ENCODE measurements at regions not wholly inside any gene's neighbourhood (a gene's known extent, or its start where the extent isn't known, plus 50 kb on each side); places are given as distances from the start of the nearest gene placed in this dataset.

GRCh38 chr17:77356690-77357201 is 216.0 kb downstream of the SEC14L1 start:
- Histone ChIP-seq H3K9me3 (no peaks in the 10 kb centered on the region), H3K4me1 (peaks cover under 1 to 14% (median 9%) of the 10 kb centered on the region in 4 donors), H3K36me3 (no peaks in the 10 kb centered on the region), H3K27ac (peak overlapping the region in 2 of 4 donors; percentile 53 to 80), H3K4me3 (no peak overlapping the region), H3K27me3 (no peaks in the 10 kb centered on the region)
- WGBS, 2 donors (ENCODE audit: low coverage in 1 of 2), result 67 to 81% methylated on average over 3 to 8 of the region's 8 CpGs
- TF ChIP-seq POLR2A (IDR thresholded peaks at IDR 0.05) (no peak), POLR2AphosphoS5 (IDR thresholded peaks at IDR 0.05) (no peak), CTCF (IDR thresholded peaks at IDR 0.05) (no peak), EP300 (IDR thresholded peaks at IDR 0.05; ENCODE audit: low read depth) (no peak)
- intact Hi-C loops (cut with DNase I; ENCODE audit: low total_unique reads), result no loop called here
- in situ Hi-C loops (cut with MboI; ENCODE audit: low pct_ligation_motif_present in 1 of 4, low pct_unique_long_range_greater_than_20kb in 1 of 4, low sequenced_read_pairs in 3 of 4), result no loop called here
- no peak for DNase-seq

GRCh38 chr17:77358801-77359200 is 218.0 kb downstream of the SEC14L1 start:
- 78% methylated on average over 7 of the region's 7 CpGs; no CpG with 5 or more reads in 1 of the 2 donors for WGBS, 2 donors (ENCODE audit: low coverage in 1 of 2)
- H3K27me3 ChIP-seq, result no peaks in the 10 kb centered on the region
- H3K4me3 ChIP-seq, result no peak overlapping the region
- intact Hi-C loops (cut with DNase I; ENCODE audit: low total_unique reads), result no loop called here
- DNase-seq, result no peak
- in situ Hi-C loops (cut with MboI; ENCODE audit: low pct_ligation_motif_present in 1 of 4, low pct_unique_long_range_greater_than_20kb in 1 of 4, low sequenced_read_pairs in 3 of 4), result no loop called here
- TF ChIP-seq EP300 (IDR thresholded peaks at IDR 0.05; ENCODE audit: low read depth) (no peak), CTCF (IDR thresholded peaks at IDR 0.05) (no peak), POLR2A (IDR thresholded peaks at IDR 0.05) (no peak), POLR2AphosphoS5 (IDR thresholded peaks at IDR 0.05) (no peak)
- peaks cover 3 to 15% (median 8%) of the 10 kb centered on the region in 4 donors for H3K4me1 ChIP-seq
- no peaks in the 10 kb centered on the region for H3K36me3 ChIP-seq
- H3K27ac ChIP-seq, result no peak overlapping the region
- no peaks in the 10 kb centered on the region for H3K9me3 ChIP-seq

- Histone ChIP-seq H3K4me3 (no peak overlapping the region), H3K27ac (no peak overlapping the region), H3K4me1 (peaks cover 3 to 13% (median 8%) of the 10 kb centered on the region in 4 donors), H3K36me3 (no peaks in the 10 kb centered on the region), H3K27me3 (no peaks in the 10 kb centered on the region), H3K9me3 (no peaks in the 10 kb centered on the region)
- intact Hi-C loops (cut with DNase I; ENCODE audit: low total_unique reads), result no loop called here
- DNase-seq, result no peak
- in situ Hi-C loops (cut with MboI; ENCODE audit: low pct_ligation_motif_present in 1 of 4, low pct_unique_long_range_greater_than_20kb in 1 of 4, low sequenced_read_pairs in 3 of 4), result no loop called here
- no peak for TF ChIP-seq EP300 (IDR thresholded peaks at IDR 0.05; ENCODE audit: low read depth)
- TF ChIP-seq POLR2A (IDR thresholded peaks at IDR 0.05), result no peak
- TF ChIP-seq POLR2AphosphoS5 (IDR thresholded peaks at IDR 0.05), result no peak
- TF ChIP-seq CTCF (IDR thresholded peaks at IDR 0.05), result no peak
- 64 to 80% methylated on average over 1 to 2 of the region's 2 CpGs for WGBS, 2 donors (ENCODE audit: low coverage in 1 of 2)
Observed at GRCh38 chr17:77359236-77359635, 218.5 kb downstream of the SEC14L1 start.

- intact Hi-C loops (cut with DNase I; ENCODE audit: low total_unique reads), result no loop called here
- H3K36me3 ChIP-seq, result no peaks in the 10 kb centered on the region
- peaks cover 24 to 35% (median 30%) of the 10 kb centered on the region in 4 donors for H3K4me1 ChIP-seq
- no peak overlapping the region for H3K4me3 ChIP-seq
- no peaks in the 10 kb centered on the region for H3K27me3 ChIP-seq
- H3K27ac ChIP-seq, result no peak overlapping the region
- H3K9me3 ChIP-seq, result no peaks in the 10 kb centered on the region
- TF ChIP-seq EP300 (IDR thresholded peaks at IDR 0.05; ENCODE audit: low read depth) (no peak), POLR2A (IDR thresholded peaks at IDR 0.05) (no peak), CTCF (IDR thresholded peaks at IDR 0.05) (no peak), POLR2AphosphoS5 (IDR thresholded peaks at IDR 0.05) (no peak)
- no peak for DNase-seq
- 92% methylated on average over 8 of the region's 8 CpGs; no CpG with 5 or more reads in 1 of the 2 donors for WGBS, 2 donors (ENCODE audit: low coverage in 1 of 2)
- in situ Hi-C loops (cut with MboI; ENCODE audit: low pct_ligation_motif_present in 1 of 4, low pct_unique_long_range_greater_than_20kb in 1 of 4, low sequenced_read_pairs in 3 of 4), result no loop called here
Observed at GRCh38 chr17:77361986-77362620, 221.3 kb downstream of the SEC14L1 start.

All from transverse colon (tissue), 4 donors.